GM21423 (cell line): ENCODE measurements at regions not wholly inside any gene's neighbourhood (a gene's known extent, or its start where the extent isn't known, plus 50 kb on each side); places are given as distances from the start of the nearest gene placed in this dataset.

Source experiments
- ATAC-seq: cut with Tn5 transposase; IDR thresholded peaks from one replicate; pipeline ENCODE4 v1.9.1; 2021; ENCODE audit warnings: mild to moderate bottlenecking, moderate library complexity; ENCODE audit not compliant: unreplicated experiment

DNA sequence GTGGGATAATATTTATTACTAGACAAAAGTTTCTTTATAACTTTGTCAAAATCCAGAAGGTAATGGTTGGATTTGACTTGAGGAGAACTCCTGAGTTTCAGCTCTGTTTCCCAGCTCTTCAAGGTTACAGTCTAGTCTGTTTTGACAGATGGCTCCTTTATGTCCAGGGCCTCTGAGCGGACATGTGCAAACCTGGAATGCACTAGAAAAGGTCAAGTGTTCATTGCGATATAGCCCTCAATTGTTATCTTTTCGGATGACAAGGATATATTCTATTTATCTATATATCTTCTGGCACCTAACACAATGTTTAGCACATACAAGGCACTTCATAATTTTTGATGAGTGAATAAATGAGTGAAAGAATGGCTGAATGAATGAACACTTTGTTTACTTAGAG is 513.2 kb upstream of the GOLIM4 start:
- no peak for ATAC-seq

- ATAC-seq, result no peak
These were observed 509.0 kb upstream of the GOLIM4 start for GRCh38 chr3:168604767-168605166.

GRCh38 chr3:168598250-168598649 is 502.5 kb upstream of the GOLIM4 start:
- no peak for ATAC-seq

DNA sequence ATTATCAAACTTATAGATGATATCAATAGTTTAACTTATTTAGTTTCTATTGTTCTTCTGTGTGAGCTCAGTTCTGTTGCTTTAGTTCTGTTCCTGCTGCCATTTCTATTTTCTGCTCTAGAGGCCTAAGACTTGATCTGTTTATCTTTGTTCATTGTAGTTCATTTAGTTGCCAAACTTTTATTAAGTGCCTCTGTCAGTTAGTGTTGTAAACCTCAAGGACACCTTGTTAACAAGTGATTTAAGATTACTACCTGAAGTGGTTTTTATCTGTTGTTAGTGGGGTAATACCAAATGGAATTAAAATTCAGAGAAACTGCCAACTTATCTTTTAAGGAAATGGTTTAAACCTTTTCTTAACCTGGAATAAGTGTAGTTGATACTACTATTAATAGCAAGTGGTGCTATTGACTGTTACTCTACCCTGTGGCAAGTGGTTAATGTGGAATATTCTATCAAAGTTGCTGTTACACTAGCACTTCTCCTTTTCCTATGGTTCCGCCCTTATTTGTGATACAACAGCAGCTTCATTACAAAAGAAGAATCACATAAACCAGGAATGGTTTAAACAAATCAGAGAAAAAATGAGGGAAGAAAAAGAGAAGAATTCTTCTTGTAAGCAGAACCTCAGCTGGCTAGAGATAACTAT is 500.6 kb upstream of the GOLIM4 start:
- no peak for ATAC-seq

DNA sequence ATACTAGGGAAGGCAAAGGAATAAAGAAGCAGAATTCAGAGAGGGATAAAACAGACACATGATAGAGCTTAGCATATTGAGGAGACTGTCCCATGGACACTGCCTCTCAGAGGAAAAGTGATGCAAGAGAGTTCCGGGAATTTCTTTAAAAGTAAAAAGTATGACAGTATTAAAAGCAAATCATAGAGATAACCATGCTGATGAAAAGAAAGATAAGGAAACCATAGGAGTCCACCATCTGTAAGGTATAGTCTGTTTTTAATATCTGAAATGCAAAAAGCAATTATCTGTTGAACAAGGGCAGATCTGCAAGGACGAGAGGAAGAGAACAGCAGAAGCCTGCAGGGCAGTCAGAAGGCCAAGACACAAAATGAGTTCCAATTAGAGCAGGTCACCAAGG is 495.9 kb upstream of the GOLIM4 start:
- ATAC-seq, result no peak

- no peak for ATAC-seq
These were observed 493.7 kb upstream of the GOLIM4 start for GRCh38 chr3:168589376-168589775.

- ATAC-seq, result peak; percentile 76
These were observed 489.8 kb upstream of the GOLIM4 start for GRCh38 chr3:168585544-168585943.

DNA sequence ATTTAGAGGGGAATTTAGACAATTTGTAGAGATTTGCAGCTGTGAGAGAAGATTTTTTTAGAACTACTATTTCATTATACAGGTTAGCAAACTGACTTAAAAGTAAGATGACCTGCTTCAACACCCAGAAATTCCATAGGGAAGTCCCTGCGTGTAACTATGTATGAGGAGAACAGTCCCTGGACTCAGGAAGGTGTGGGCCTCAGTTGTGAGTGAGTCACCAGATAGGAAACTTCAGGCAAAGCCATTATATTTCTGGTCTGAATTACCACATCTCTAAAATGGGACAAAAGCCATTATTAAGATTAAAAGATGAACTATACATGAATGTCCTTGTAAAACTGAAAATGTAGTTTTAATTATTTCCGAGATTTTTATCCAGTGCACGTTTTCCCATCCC is 488.3 kb upstream of the GOLIM4 start:
- no peak for ATAC-seq

- no peak for ATAC-seq
These were observed 486.8 kb upstream of the GOLIM4 start for GRCh38 chr3:168582503-168582902.

GRCh38 chr3:168581771-168582225 is 486.1 kb upstream of the GOLIM4 start:
- no peak for ATAC-seq

- ATAC-seq, result no peak
These were observed 483.3 kb upstream of the GOLIM4 start for GRCh38 chr3:168579010-168579409.

DNA sequence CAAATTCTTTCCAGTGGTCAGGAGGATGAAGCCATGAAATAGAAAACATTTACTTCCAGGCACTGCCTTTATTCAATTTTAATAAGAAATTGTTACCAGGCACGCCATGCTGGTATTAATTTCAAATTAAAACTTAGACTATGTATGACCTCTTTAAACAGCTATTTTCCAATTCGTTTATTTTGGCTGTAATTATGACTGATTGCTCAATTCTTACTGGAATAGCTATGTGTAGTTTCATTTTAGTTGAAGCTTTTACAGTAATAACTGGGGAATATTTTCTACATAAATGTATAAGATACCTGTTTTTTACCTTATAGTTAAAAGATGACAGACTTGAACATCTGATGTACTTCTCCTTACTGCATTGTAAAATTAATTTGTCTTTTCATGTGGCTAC is 480.0 kb upstream of the GOLIM4 start:
- no peak for ATAC-seq

GRCh38 chr3:168574455-168575158 is 478.9 kb upstream of the GOLIM4 start:
- peak; percentile 69 for ATAC-seq

DNA sequence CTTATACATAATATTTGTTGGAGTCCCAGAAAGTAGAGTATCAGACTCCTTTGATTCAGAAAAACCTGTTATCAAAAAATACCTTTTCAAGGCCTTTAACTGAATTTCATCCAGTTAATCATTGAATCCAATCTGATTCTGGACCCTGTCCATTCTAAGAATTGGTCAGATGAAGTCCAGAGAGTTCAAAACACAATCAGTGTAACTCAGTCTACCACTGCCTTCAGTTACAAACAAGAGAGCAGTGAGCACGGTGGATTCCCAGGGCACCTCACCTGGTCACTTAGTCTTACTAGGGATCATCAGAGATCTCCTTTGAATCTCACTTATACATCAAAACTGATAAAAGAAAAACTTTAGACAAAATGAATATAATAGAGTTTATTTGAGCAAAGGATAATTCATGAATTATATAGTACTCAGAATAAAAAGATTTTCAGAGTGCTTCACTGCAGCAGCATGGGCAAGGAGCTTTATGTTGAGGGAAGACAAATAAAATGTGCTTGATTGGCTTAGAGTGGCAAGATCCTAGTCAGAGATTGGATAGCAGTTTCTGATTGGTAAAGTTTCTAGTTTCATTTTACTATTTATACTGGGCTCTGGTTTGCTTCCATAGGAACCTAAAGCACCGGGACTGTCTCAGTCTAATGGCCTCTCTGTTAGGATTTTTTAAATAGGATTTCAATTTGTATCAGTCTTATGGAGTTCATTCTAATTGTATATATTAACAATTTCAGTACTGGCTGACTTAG is 474.9 kb upstream of the GOLIM4 start:
- ATAC-seq, result no peak

DNA sequence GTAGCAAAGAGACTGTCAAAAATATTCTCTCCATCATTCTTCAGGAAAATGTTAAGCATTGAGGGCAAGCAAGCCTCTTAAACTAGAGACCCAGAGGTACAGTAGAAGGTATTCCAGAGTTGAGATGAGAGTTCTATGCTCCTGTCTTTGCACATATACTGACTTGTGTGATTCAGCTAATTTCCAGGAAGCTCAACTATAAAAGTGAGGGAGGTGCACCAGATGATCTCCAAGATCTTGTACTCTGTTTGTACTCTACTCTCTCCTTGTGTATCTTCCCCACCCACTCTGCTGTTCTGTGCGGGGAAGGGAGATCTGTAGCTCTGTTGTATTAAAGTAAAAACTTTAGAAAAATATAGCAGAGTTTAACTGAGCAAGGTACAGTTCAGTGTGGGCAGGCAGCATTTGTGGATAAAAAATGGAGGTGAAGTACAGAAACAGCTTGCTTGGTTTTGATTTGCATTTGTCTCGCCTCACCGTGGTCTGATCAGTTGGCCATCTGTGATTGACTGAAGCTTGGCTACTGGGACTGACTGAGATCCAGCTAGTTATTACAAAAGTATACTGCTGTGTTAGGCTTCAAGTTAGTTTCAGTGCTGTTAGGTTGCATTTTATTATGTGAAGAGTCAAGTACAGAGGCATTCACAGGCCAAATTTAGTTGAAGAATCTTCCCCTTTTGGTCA is 463.1 kb upstream of the GOLIM4 start:
- ATAC-seq, result peak; percentile 52

GRCh38 chr3:168552251-168552650 is 456.5 kb upstream of the GOLIM4 start:
- ATAC-seq, result no peak

GRCh38 chr3:168548719-168549118 is 453.0 kb upstream of the GOLIM4 start:
- no peak for ATAC-seq

DNA sequence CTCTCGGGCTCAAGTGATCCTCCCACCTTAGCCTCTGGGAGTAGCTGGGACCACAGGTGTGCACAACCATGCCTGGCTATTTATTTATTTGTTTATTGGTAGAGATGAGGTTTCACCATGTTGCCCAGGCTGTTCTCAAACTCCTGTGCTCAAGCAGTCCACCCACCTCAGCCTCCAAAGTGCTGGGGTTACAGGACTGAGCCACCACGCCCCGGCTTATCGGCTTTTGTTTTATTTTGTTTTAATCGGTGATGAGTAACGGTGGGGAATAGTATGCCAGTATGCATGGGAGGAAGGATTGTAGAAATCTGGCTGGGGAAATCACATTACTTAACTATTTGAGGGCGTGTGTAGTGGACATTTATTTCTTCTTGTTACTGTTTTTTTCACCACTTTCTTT is 451.0 kb upstream of the GOLIM4 start:
- no peak for ATAC-seq

DNA sequence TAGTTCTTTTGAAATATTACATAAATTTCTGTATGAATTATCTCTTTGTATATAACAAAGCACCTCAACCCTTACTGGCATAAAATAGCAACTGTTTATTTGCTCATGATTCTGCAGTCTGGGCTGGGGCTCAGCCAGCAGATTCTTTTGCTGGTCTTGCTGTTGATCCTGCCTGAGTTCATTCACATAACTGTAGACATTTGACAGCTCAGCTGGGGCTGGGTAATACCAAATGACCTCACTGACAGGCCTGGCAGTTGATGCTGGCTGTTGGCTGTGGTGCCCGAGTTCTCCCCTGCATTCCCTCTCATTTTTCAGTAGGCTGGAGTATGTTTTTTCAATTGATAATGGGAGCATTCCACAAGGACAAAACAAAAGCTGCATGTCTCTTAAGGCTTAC is 449.9 kb upstream of the GOLIM4 start:
- no peak for ATAC-seq

DNA sequence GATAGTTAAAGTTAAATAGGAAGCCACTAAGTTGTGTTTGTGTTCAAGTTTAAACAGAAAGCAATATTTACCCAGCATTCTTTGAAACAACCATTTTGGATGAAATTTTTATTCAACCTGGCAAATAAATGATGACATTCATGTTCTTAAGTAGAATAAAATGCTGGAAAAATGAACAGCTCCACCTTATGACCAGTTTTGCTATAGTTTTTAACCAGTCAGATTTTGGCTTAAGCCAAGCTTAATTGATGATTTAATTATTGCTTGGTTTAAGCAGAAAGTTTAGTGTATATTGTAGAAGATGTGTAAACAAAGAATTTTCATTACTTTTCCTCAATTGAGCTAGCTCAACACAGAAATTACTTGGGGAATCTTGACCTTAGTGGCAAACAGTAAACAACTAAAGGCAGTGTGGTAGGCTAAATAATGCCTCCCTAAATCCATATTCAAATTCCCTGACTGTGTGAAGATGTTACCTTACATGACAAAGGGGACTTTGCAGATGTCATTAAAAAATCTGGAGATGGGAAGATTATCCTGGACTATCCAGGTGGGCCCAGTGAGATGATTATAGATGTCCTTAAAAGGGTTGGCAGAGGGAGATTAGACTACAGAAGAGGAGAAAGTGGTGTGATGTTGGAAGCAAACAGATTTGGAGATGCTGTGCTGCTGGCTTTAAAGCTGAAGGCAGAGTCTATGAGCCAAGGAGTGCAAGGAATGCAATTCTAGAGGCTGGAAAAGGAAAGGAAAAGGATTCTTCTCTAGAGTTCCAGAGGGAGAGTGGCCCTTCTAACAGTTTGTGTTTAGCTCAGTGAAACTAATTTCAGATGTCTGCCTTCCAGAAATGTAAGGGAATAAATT is 448.6 kb upstream of the GOLIM4 start:
- no peak for ATAC-seq
